GM18520 (cell line): ENCODE measurements at regions not wholly inside any gene's neighbourhood (a gene's known extent, or its start where the extent isn't known, plus 50 kb on each side); places are given as distances from the start of the nearest gene placed in this dataset.
"Not testable (repeated sequence)": the region's sequence is repeated elsewhere in the genome, so short reads cannot be mapped to it uniquely, and the experiment has no call there.

ENCODE experiments used
- ATAC-seq: cut with Tn5 transposase; IDR thresholded peaks from one replicate; pipeline ENCODE4 v1.9.1; 2021; ENCODE audit not compliant: unreplicated experiment

- no peak for ATAC-seq
Observed at GRCh38 chrX:98028691-98029090, 1145.0 kb downstream of the RPA4 start.

- no peak for ATAC-seq
Observed at GRCh38 chrX:98029861-98030260, 1146.2 kb downstream of the RPA4 start.

DNA sequence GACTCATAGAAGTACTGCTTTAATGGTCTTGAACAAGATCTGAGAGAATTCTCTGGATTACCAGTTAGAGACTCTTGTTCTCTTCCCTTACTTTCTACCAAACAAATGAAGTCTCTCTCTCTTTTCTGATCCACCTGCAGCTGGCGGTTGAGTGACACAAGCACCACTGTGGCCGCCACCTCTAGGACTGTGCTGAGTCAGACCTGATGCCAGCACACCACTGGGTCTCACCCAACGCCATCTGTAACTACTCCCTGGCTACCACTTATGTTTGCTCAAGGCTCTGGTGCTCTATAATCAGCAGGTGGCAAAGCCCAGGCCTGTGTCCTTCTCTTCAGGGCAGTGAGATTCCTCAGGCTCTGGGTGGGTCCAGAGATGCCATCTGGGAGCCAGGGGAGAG, 1173.5 kb downstream of the RPA4 start:
- ATAC-seq, result no peak

DNA sequence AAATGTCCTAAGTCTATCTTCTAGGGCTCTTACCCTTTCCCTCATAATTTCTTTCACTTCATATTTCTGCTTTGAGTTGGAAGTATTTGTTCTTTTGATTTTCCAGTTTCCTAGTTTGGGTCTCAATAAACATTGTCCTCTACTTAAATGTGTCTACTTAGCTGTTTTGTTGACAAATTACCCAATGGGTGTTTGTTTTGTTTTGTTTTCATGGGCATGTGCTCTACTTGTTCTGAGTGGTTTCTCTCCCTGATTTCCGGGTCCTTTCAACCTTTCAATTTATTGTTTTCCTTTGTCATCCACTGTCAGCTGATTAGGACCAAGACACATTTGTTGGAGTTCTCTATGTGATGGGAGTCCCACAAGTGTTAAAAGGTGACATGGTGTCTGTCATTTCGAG, 1181.4 kb downstream of the RPA4 start:
- ATAC-seq, result no peak

- ATAC-seq, result no peak
Observed at GRCh38 chrX:98067611-98068010, 1183.9 kb downstream of the RPA4 start.

DNA sequence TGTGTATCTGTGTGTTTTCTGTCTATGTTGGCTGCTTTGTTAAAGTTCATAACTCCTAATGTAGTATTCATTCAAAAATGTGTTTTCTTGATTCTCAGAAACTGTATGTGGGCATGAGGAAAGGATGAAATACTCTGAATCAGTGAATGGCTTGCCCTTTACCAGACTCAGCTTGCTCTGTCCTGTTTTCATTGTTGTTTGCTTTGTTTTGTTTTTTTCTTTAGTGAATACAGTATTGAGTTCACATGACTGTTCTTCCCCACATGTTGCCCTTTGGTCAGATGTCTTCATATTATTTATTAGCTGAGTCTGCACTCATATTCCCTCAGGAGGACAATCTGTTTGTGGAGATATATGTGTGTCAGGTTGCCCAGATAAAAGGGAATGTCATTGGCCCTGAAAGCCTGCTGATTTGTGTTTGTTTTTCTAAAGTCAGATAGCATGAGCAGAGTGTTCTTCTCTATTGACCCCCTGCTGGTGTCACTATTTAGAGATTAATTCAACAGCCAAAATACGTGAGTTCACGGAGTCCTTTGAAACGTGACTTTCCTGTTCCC, 1184.4 kb downstream of the RPA4 start:
- ATAC-seq, result no peak

DNA sequence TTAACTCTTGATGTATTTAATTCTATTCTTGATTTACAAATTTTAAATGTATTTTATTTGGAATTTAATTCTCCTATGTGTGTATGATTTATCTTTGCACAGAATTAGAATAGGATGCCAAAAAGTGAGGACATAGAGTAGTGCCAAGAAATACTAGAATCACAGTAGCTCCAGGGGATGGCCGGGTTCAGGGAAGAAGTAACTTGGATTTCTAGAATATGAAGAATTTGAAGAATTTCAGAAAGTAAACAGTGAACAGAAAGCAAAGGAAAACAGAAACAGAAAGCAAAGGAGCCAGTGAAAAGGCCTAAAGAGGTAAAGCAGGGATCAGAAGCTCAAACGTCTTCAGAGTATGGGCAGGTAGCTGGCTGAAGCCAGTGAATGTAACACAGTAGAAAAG, 1187.6 kb downstream of the RPA4 start:
- ATAC-seq, result no peak

GRCh38 chrX:98077440-98077839, 1193.7 kb downstream of the RPA4 start:
- ATAC-seq, result no peak

DNA sequence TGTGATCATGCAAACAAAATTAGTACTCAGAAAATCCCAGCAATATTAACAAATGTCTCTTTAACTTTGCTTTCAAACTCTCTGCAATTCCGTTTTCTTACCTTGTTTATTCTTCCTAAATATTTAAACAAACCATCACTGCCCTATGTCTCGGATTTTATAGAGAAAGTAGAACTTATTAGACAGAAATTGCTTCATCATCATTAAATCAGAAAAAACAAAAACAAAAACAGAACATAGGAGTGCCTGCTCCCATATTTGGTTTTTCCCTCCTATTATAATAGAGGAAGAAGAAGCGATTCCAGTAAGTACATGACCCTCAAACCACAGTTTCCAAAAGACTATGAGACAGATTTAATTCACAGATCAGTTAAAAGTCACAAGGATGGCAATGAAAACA, 1228.0 kb downstream of the RPA4 start:
- no peak for ATAC-seq

DNA sequence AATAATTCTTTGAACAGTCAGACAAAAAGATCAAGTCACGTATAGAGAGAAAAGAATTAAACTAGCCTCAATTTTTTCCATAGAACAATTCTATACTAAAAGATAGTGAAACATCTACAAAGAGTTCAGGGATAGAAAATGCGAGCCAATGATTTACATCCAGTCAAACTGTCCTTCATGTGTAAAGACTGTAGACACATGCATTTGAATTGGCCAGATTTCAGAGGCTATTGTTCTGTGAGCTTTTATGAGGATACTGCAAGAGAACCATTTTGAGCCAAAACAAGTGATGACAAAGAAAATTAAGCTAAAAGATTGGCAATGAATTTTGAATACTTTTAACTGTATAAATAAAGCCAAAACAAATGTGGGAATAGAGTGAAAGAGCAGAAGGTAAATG, 1230.3 kb downstream of the RPA4 start:
- no peak for ATAC-seq

DNA sequence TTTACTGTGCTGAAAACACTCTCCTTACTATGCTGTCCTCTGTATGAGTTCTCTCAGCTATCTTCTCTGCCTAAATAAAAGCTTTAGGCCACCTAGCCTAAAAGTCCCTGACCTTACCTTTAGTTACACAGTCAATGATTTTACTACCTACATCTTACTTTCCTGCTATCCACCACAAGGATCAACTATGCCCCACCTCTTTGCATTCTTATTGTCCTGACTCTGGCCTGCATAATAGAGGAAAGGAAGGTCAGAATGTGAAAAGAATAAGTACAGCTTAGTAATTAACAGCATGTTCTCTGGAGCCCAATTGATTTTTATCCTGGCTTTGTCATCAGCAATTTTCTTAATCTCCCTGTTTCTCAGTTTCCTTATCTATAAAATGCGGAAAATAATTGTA, 1257.8 kb downstream of the RPA4 start:
- ATAC-seq, result no peak

- no peak for ATAC-seq
Observed at GRCh38 chrX:98191003-98191402, 1307.3 kb downstream of the RPA4 start.

DNA sequence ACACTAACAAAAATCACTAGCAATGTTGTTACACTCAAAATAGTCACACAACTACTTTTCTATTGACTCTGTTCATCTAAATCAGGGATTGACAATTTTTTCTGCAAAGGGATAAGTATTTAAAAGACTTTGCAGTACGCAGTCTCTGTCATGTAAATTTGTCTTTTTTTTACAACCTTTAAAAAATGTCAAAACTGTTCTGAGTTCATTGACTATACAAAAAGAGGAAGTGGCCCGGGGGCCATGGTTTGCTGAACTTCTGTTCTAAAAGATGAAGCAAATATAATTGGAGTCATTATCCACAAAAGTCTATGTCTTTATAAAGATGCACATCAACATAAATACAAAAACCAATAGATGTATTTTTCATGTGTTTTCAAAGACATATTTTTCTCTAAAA, 1310.3 kb downstream of the RPA4 start:
- ATAC-seq, result no peak

GRCh38 chrX:98203800-98204199, 1320.1 kb downstream of the RPA4 start:
- no peak for ATAC-seq

DNA sequence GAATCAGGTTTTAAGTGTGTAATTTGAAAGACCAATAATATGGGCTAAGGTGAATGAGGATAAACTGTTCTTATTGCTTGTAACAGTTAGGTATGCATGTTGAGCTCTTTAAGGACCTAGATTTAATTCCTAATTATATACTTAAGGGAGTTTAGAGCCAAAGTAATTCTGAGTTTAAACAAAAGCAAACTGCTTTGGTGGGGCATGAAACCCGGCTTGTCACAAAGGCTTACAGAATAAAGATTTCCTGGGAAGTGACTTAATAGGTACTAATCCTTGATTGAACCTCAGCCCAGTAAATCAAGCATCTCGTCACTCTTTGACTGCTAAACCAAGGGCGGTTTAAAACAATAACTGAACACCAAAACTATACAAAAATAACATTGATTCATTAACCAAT, 1324.2 kb downstream of the RPA4 start:
- ATAC-seq, result no peak

GRCh38 chrX:98231003-98231402, 1347.3 kb downstream of the RPA4 start:
- no peak for ATAC-seq

- ATAC-seq, result not testable (repeated sequence)
Observed at GRCh38 chrX:98240061-98240460, 1356.4 kb downstream of the RPA4 start.

GRCh38 chrX:98263135-98263534, 1379.4 kb downstream of the RPA4 start:
- no peak for ATAC-seq

GRCh38 chrX:98289726-98290125, 1406.0 kb downstream of the RPA4 start:
- no peak for ATAC-seq

DNA sequence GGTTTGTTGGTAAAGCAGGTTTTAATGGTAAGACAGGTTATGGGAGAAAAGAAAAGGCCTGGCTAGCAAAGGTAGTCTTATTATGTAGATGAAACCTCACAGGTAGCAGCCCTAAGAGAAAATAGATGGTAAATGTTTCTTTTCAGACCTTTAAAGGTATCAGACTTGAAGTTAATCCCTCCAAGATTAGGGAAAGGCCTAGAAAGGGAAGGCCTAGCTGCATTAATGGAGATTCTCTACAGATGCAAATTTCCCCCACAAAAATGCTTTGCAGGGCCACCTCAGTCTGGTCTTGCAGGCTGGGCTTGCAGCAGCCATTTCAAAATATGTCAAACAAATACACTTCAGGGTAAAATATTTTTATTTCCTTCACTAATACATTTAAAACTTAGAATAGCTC, 1410.6 kb downstream of the RPA4 start:
- ATAC-seq, result no peak

GRCh38 chrX:98296129-98296528, 1412.4 kb downstream of the RPA4 start:
- ATAC-seq, result no peak

DNA sequence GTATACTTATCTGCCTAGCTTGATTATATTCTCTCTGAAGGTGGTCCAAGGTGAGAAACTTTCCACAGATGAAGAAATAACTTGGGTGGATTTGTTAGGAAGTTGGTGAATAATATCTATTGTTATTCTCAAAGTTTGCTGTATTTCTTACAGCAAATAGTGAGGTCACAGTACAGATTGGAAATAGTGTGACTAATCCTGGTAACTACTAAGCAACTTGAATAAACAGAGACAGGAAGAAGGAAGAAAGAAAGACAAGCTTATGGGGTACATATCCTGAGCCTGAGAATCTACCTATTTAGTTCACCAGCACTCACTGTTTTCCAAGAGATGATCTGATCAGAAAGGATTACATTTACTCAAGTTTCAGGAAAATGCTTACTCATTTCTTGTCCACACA, 1416.1 kb downstream of the RPA4 start:
- no peak for ATAC-seq

- not testable (repeated sequence) for ATAC-seq
Observed at GRCh38 chrX:98300536-98300935, 1416.8 kb downstream of the RPA4 start.

GRCh38 chrX:98331407-98331806, 1447.7 kb downstream of the RPA4 start:
- no peak for ATAC-seq
